NB4 (cell line): ENCODE measurements at regions not wholly inside any gene's neighbourhood (a gene's known extent, or its start where the extent isn't known, plus 50 kb on each side); places are given as distances from the start of the nearest gene placed in this dataset.

Source experiments
- MAX ChIP-seq: IDR thresholded peaks from 2 replicates; pipeline ENCODE4 v1.6.1; 2011; ENCODE audit warnings: low read depth, low read length
- TF ChIP-seq, protein P1 (sequence below): IDR thresholded peaks from one replicate; pipeline ENCODE4 v1.5.1; 2012; ENCODE audit warnings: low read depth, low read length

DNA sequence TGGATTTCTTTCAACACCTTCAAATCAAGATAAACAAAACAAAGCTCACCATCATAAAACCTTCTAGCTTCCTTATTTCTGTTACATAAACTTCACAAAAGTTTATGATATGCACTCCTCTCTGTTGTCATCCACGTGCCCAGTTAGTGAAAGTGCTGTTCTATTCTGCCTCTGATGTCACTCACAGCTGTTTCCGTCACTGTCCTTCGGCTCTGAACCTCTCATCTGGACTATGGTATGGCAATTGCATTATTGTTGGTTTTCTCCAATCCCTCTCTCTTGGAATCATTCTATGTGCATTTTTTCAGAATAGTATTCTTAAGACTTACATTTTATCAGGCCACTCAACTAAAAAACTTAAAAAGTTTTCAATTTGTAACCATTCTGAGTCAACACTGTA is 264.2 kb upstream of the DAPK1 start:
- TF ChIP-seq, protein P1, sequence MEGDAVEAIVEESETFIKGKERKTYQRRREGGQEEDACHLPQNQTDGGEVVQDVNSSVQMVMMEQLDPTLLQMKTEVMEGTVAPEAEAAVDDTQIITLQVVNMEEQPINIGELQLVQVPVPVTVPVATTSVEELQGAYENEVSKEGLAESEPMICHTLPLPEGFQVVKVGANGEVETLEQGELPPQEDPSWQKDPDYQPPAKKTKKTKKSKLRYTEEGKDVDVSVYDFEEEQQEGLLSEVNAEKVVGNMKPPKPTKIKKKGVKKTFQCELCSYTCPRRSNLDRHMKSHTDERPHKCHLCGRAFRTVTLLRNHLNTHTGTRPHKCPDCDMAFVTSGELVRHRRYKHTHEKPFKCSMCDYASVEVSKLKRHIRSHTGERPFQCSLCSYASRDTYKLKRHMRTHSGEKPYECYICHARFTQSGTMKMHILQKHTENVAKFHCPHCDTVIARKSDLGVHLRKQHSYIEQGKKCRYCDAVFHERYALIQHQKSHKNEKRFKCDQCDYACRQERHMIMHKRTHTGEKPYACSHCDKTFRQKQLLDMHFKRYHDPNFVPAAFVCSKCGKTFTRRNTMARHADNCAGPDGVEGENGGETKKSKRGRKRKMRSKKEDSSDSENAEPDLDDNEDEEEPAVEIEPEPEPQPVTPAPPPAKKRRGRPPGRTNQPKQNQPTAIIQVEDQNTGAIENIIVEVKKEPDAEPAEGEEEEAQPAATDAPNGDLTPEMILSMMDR, result no peak
- TF ChIP-seq MAX, result no peak
